IPS-18a (cell line): ENCODE measurements at regions not wholly inside any gene's neighbourhood (a gene's known extent, or its start where the extent isn't known, plus 50 kb on each side); places are given as distances from the start of the nearest gene placed in this dataset.

Experiments
- H3K27ac ChIP-seq: one replicate; pipeline ENCODE4 v1.5.1; 2013; ENCODE audit warnings: low read length
- H3K27me3 ChIP-seq: one replicate; pipeline ENCODE4 v1.6.1; 2013; ENCODE audit warnings: mild to moderate bottlenecking, low read length; ENCODE audit not compliant: control insufficient read depth, insufficient read depth
- H3K36me3 ChIP-seq: one replicate; pipeline ENCODE4 v1.6.1; 2013; ENCODE audit warnings: low read depth, low read length; ENCODE audit not compliant: control insufficient read depth
- H3K4me1 ChIP-seq: one replicate; pipeline ENCODE4 v1.6.1; 2013; ENCODE audit warnings: low read depth, low read length; ENCODE audit not compliant: control insufficient read depth
- H3K4me3 ChIP-seq: one replicate; pipeline ENCODE4 v1.5.1; 2013; ENCODE audit warnings: low read length
- H3K9ac ChIP-seq: one replicate; pipeline ENCODE4 v1.6.1; 2013; ENCODE audit warnings: mild to moderate bottlenecking, low read length, moderate library complexity
- H3K9me3 ChIP-seq: one replicate; pipeline ENCODE4 v1.6.1; 2013; ENCODE audit warnings: low read depth, low read length; ENCODE audit not compliant: control insufficient read depth

GRCh38 chr4:152166567-152166966 is 369.3 kb downstream of the FBXW7 start:
- H3K9ac ChIP-seq: no peak overlapping the region
- H3K27me3 ChIP-seq: no peaks in the 10 kb centered on the region
- H3K4me3 ChIP-seq: no peak overlapping the region
- no peak overlapping the region for H3K27ac ChIP-seq
- H3K36me3 ChIP-seq: no peaks in the 10 kb centered on the region
- peaks cover 28% of the 10 kb centered on the region for H3K4me1 ChIP-seq
- no peaks in the 10 kb centered on the region for H3K9me3 ChIP-seq

GRCh38 chr4:152165846-152166245 is 370.0 kb downstream of the FBXW7 start:
- no peaks in the 10 kb centered on the region for H3K27me3 ChIP-seq
- no peaks in the 10 kb centered on the region for H3K36me3 ChIP-seq
- H3K9me3 ChIP-seq: no peaks in the 10 kb centered on the region
- no peak overlapping the region for H3K9ac ChIP-seq
- H3K4me1 ChIP-seq: peaks cover 28% of the 10 kb centered on the region
- no peak overlapping the region for H3K27ac ChIP-seq
- H3K4me3 ChIP-seq: no peak overlapping the region

- Histone ChIP-seq H3K4me3 (peak overlapping the region; percentile 19), H3K9me3 (no peaks in the 10 kb centered on the region), H3K36me3 (no peaks in the 10 kb centered on the region), H3K27ac (no peak overlapping the region), H3K4me1 (peaks cover 28% of the 10 kb centered on the region), H3K27me3 (no peaks in the 10 kb centered on the region), H3K9ac (no peak overlapping the region)
These were observed 370.7 kb downstream of the FBXW7 start for GRCh38 chr4:152165146-152165545.

- Histone ChIP-seq H3K4me1 (peaks cover 24% of the 10 kb centered on the region), H3K9me3 (no peaks in the 10 kb centered on the region), H3K27ac (no peak overlapping the region), H3K27me3 (no peaks in the 10 kb centered on the region), H3K9ac (no peak overlapping the region), H3K4me3 (no peak overlapping the region), H3K36me3 (no peaks in the 10 kb centered on the region)
These were observed 371.3 kb downstream of the FBXW7 start for GRCh38 chr4:152164561-152164960.

- H3K9me3 ChIP-seq: no peaks in the 10 kb centered on the region
- no peak overlapping the region for H3K4me3 ChIP-seq
- peaks cover 17% of the 10 kb centered on the region for H3K4me1 ChIP-seq
- no peak overlapping the region for H3K27ac ChIP-seq
- no peak overlapping the region for H3K9ac ChIP-seq
- no peaks in the 10 kb centered on the region for H3K27me3 ChIP-seq
- no peaks in the 10 kb centered on the region for H3K36me3 ChIP-seq
These were observed 373.6 kb downstream of the FBXW7 start for GRCh38 chr4:152162331-152162697.

GRCh38 chr4:152161676-152162330 is 374.1 kb downstream of the FBXW7 start:
- Histone ChIP-seq H3K9ac (no peak overlapping the region), H3K27ac (no peak overlapping the region), H3K4me3 (no peak overlapping the region), H3K4me1 (peaks cover 17% of the 10 kb centered on the region), H3K36me3 (no peaks in the 10 kb centered on the region), H3K27me3 (no peaks in the 10 kb centered on the region), H3K9me3 (no peaks in the 10 kb centered on the region)

GRCh38 chr4:152160225-152160800 is 375.6 kb downstream of the FBXW7 start:
- Histone ChIP-seq H3K9ac (no peak overlapping the region), H3K4me1 (peaks cover 14% of the 10 kb centered on the region), H3K27me3 (no peaks in the 10 kb centered on the region), H3K36me3 (no peaks in the 10 kb centered on the region), H3K27ac (no peak overlapping the region), H3K4me3 (no peak overlapping the region), H3K9me3 (no peaks in the 10 kb centered on the region)

- Histone ChIP-seq H3K4me1 (peaks cover 10% of the 10 kb centered on the region), H3K9me3 (no peaks in the 10 kb centered on the region), H3K36me3 (no peaks in the 10 kb centered on the region), H3K4me3 (no peak overlapping the region), H3K27me3 (no peaks in the 10 kb centered on the region), H3K27ac (no peak overlapping the region), H3K9ac (no peak overlapping the region)
These were observed 376.1 kb downstream of the FBXW7 start for GRCh38 chr4:152159773-152160172.

- H3K36me3 ChIP-seq: no peaks in the 10 kb centered on the region
- no peaks in the 10 kb centered on the region for H3K4me1 ChIP-seq
- no peaks in the 10 kb centered on the region for H3K27me3 ChIP-seq
- H3K9ac ChIP-seq: no peak overlapping the region
- no peaks in the 10 kb centered on the region for H3K9me3 ChIP-seq
- H3K4me3 ChIP-seq: no peak overlapping the region
- no peak overlapping the region for H3K27ac ChIP-seq
These were observed 377.7 kb downstream of the FBXW7 start for GRCh38 chr4:152158225-152158624.

GRCh38 chr4:152157629-152158028 is 378.3 kb downstream of the FBXW7 start:
- Histone ChIP-seq H3K27ac (no peak overlapping the region), H3K9ac (no peak overlapping the region), H3K36me3 (no peaks in the 10 kb centered on the region), H3K27me3 (no peaks in the 10 kb centered on the region), H3K9me3 (no peaks in the 10 kb centered on the region), H3K4me3 (no peak overlapping the region), H3K4me1 (no peaks in the 10 kb centered on the region)

- no peak overlapping the region for H3K27ac ChIP-seq
- H3K9me3 ChIP-seq: no peaks in the 10 kb centered on the region
- H3K9ac ChIP-seq: no peak overlapping the region
- H3K27me3 ChIP-seq: no peaks in the 10 kb centered on the region
- H3K36me3 ChIP-seq: no peaks in the 10 kb centered on the region
- H3K4me1 ChIP-seq: no peaks in the 10 kb centered on the region
- H3K4me3 ChIP-seq: no peak overlapping the region
These were observed 379.4 kb downstream of the FBXW7 start for GRCh38 chr4:152156442-152156841.

GRCh38 chr4:152155070-152155469 is 380.8 kb downstream of the FBXW7 start:
- H3K4me3 ChIP-seq: no peak overlapping the region
- H3K27ac ChIP-seq: no peak overlapping the region
- no peaks in the 10 kb centered on the region for H3K4me1 ChIP-seq
- no peaks in the 10 kb centered on the region for H3K36me3 ChIP-seq
- H3K9ac ChIP-seq: no peak overlapping the region
- H3K27me3 ChIP-seq: no peaks in the 10 kb centered on the region
- H3K9me3 ChIP-seq: no peaks in the 10 kb centered on the region
